ENCODE measurements at regions not wholly inside any gene's neighbourhood (a gene's known extent, or its start where the extent isn't known, plus 50 kb on each side); places are given as distances from the start of the nearest gene placed in this dataset.
"Not testable (repeated sequence)": the region's sequence is repeated elsewhere in the genome, so short reads cannot be mapped to it uniquely, and the experiment has no call there.

- no peak overlapping the region for H3K9ac ChIP-seq
- H3K27me3 ChIP-seq: no peaks in the 10 kb centered on the region
- no peaks in the 10 kb centered on the region for H3K36me3 ChIP-seq
- H3K4me2 ChIP-seq: no peak overlapping the region
- H3K27ac ChIP-seq: no peak overlapping the region
- no peak for TF ChIP-seq Cebpa-rat (IDR thresholded peaks at IDR 0.05)
- no peaks in the 10 kb centered on the region for H4K20me1 ChIP-seq
- H3K9me3 ChIP-seq: no peaks in the 10 kb centered on the region
- H3K4me1 ChIP-seq: no peaks in the 10 kb centered on the region
- H3K4me3 ChIP-seq: no peak overlapping the region
Measured at GRCh38 chr14:58919217-58919616, 269.2 kb upstream of the DAAM1 start.

GRCh38 chr14:58920230-58920629 lies 268.2 kb upstream of the DAAM1 start:
- H3K9me3 ChIP-seq: no peaks in the 10 kb centered on the region
- H4K20me1 ChIP-seq: no peaks in the 10 kb centered on the region
- H3K36me3 ChIP-seq: no peaks in the 10 kb centered on the region
- no peak overlapping the region for H3K4me2 ChIP-seq
- no peaks in the 10 kb centered on the region for H3K27me3 ChIP-seq
- no peak for TF ChIP-seq Cebpa-rat (IDR thresholded peaks at IDR 0.05)
- H3K4me1 ChIP-seq: no peaks in the 10 kb centered on the region
- H3K27ac ChIP-seq: no peak overlapping the region
- no peak overlapping the region for H3K9ac ChIP-seq
- H3K4me3 ChIP-seq: no peak overlapping the region

DNA sequence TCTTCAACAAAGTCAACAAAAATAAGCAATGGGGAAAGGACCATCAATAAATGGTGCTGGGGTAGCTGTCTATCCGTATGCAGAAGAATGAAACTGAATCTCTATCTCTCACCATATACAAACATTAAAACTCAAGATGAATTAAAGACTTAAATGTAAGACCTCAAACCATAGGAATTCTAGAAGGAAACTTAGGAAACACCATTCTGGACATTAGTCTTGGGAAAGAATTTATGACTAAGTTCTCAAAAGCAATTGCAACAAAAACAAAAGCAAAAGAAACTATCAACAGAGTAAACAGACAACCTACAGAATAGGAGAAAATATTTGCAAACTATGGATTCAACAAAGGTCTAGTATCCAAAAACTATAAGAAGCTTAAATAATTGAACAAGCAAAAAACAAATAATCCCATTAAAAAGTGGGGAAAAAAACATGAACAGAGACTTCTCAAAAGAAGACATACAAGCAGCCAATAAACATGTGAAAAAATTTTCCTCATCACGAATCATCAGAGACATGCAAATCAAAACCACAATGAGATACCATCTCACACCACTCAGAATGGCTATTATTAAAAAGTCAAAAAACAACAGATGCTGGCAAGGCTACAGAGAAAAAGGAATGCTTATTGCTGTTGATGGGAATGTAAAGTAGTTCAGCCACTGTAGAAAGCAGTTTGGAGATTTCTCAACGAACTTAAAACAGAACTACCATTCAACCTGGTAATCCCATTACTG lies 266.1 kb upstream of the DAAM1 start:
- not testable (repeated sequence) for H4K20me1 ChIP-seq, H3K4me2 ChIP-seq, H3K9ac ChIP-seq, H3K9me3 ChIP-seq, H3K27me3 ChIP-seq, H3K36me3 ChIP-seq, H3K4me3 ChIP-seq, H3K4me1 ChIP-seq, H3K27ac ChIP-seq

DNA sequence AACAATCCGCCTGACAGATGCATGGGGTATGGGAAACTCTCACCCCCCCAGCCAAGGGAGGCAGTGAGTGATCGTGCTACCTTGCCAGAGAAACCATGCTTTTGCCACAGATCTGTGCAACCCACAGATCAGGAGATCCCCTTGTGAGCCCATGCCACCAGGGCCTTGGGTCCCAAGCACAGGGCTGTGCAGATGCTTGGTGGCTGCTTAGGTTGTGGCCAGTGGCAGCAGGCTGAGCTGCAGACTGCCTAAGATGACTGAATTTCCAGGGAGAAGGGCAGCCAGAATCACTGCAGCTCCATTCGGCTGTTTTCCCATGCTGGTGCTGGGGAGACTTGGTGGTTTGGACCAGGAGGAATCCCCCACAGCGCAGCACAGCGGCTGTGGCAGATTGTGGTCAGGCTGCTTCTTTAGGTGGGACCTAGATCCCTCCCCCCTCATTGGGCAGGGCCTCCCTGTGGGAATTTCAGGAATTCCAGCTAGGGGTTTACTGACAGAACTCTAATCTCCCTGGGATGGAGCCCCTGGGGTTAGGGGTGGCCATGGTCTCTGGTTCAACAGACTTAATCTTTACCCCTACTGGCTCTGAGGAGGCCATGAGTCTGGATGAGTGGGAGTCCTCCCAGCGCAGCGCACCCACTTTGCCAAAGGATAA lies 264.6 kb upstream of the DAAM1 start:
- no peak for TF ChIP-seq Cebpa-rat (IDR thresholded peaks at IDR 0.05)
- Histone ChIP-seq H3K27ac (no peak overlapping the region), H4K20me1 (no peaks in the 10 kb centered on the region), H3K9me3 (no peaks in the 10 kb centered on the region), H3K4me1 (no peaks in the 10 kb centered on the region), H3K4me3 (no peak overlapping the region), H3K4me2 (no peak overlapping the region), H3K36me3 (no peaks in the 10 kb centered on the region), H3K9ac (no peak overlapping the region), H3K27me3 (no peaks in the 10 kb centered on the region)

- H3K27ac ChIP-seq: no peak overlapping the region
- no peak overlapping the region for H3K4me3 ChIP-seq
- H4K20me1 ChIP-seq: no peaks in the 10 kb centered on the region
- H3K27me3 ChIP-seq: no peaks in the 10 kb centered on the region
- H3K4me1 ChIP-seq: no peaks in the 10 kb centered on the region; the same call in 1 of the 2 replicates
- H3K9me3 ChIP-seq: peaks cover 10% of the 10 kb centered on the region
- H3K36me3 ChIP-seq: no peaks in the 10 kb centered on the region
- no peak overlapping the region for H3K4me2 ChIP-seq
- no peak overlapping the region for H3K9ac ChIP-seq
- TF ChIP-seq Cebpa-rat (IDR thresholded peaks at IDR 0.05): no peak
Measured at GRCh38 chr14:58941629-58942028, 246.8 kb upstream of the DAAM1 start.

DNA sequence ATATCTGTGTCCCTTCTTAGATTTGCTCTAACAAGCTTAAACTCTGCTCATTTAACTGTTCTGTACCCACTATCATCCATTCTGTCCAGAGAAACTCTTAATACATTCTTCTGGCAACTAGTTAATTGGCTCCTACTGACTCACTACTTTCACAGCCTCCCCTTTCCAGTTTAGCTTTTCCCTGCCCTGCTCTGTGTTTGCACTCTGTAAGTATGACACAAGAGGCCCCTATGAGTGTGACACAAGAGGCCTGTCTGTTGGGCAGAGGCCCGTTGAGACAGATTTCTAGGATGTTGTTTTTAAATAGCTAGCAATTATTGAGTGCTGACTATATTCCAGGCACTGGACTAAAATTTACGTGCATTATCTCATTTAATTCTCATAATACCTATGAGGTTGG lies 246.0 kb upstream of the DAAM1 start:
- H3K4me3 ChIP-seq: no peak overlapping the region
- H3K4me2 ChIP-seq: no peak overlapping the region
- no peaks in the 10 kb centered on the region for H4K20me1 ChIP-seq
- no peaks in the 10 kb centered on the region; the same call in 1 of the 2 replicates for H3K4me1 ChIP-seq
- no peaks in the 10 kb centered on the region for H3K36me3 ChIP-seq
- H3K9ac ChIP-seq: no peak overlapping the region
- no peaks in the 10 kb centered on the region for H3K27me3 ChIP-seq
- peaks cover 3% of the 10 kb centered on the region; the same call in 1 of the 2 replicates for H3K9me3 ChIP-seq
- no peak for TF ChIP-seq Cebpa-rat (IDR thresholded peaks at IDR 0.05)
- no peak overlapping the region for H3K27ac ChIP-seq

DNA sequence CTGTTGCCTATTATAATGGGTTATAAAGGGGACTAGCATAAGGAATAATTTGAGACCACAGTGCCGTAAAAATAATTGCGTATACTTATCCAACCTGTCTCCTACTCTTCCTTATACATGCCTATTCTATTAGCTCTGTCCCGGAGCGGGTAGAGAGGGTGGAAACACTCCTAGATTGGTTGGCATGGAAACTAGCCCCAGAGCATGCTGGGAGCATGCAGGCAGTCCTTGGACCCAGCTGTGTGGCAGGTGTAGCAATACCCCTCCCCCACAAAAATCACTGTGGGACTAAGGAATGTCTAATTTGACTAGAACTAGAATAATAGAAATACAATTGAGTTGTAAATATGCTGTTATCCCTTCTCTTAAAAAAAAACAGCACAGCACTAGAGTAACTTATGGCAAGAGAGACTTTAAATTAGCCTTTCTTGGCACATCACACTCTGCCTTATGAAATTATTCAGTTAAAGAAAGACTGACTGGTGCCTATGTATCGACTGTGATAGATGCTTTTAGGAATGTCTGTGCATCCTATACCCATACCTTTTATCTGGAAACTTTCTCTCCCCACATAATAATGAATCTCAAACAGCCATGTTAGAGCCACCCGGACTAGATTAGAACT lies 244.0 kb upstream of the DAAM1 start:
- Histone ChIP-seq H3K36me3 (no peaks in the 10 kb centered on the region), H3K4me3 (no peak overlapping the region), H3K27ac (no peak overlapping the region), H3K4me1 (no peaks in the 10 kb centered on the region; the same call in 1 of the 2 replicates), H3K27me3 (no peaks in the 10 kb centered on the region), H4K20me1 (no peaks in the 10 kb centered on the region), H3K9ac (no peak overlapping the region), H3K4me2 (no peak overlapping the region), H3K9me3 (no peaks in the 10 kb centered on the region)
- no peak for TF ChIP-seq Cebpa-rat (IDR thresholded peaks at IDR 0.05)

- Histone ChIP-seq H4K20me1 (no peaks in the 10 kb centered on the region), H3K36me3 (no peaks in the 10 kb centered on the region), H3K27me3 (no peaks in the 10 kb centered on the region), H3K27ac (no peak overlapping the region), H3K9me3 (no peaks in the 10 kb centered on the region), H3K4me1 (no peaks in the 10 kb centered on the region; the same call in 1 of the 2 replicates), H3K4me3 (no peak overlapping the region), H3K4me2 (no peak overlapping the region), H3K9ac (no peak overlapping the region)
- TF ChIP-seq Cebpa-rat (IDR thresholded peaks at IDR 0.05): no peak
Measured at GRCh38 chr14:58944968-58945356, 243.5 kb upstream of the DAAM1 start.

DNA sequence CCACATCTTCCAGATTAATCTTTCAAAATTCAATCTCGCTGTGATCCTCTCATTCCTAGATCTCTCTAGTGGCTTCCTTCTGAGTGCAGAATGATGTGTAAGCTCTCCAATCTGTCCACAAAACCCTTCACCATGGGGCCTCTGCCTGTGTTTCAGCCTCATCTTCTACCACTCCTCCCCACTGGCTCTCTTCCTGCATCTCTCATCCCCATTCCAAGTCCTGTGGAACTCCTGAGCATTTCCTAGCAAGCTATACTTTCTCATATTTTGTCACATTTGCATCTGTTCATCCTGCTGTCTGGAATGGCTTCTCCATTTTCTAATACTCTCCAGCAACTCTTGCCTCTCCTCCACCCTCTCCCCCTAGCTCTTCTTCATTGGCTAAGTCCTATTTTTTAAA lies 242.0 kb upstream of the DAAM1 start:
- Histone ChIP-seq H4K20me1 (no peaks in the 10 kb centered on the region), H3K9ac (no peak overlapping the region), H3K9me3 (0 out of 2 replicates have a peak, but pooled peaks cover 8% of the 10 kb centered on the region), H3K36me3 (no peaks in the 10 kb centered on the region), H3K27me3 (no peaks in the 10 kb centered on the region), H3K4me2 (no peak overlapping the region), H3K4me3 (no peak overlapping the region), H3K27ac (no peak overlapping the region), H3K4me1 (no peaks in the 10 kb centered on the region)
- TF ChIP-seq Cebpa-rat (IDR thresholded peaks at IDR 0.05): no peak

DNA sequence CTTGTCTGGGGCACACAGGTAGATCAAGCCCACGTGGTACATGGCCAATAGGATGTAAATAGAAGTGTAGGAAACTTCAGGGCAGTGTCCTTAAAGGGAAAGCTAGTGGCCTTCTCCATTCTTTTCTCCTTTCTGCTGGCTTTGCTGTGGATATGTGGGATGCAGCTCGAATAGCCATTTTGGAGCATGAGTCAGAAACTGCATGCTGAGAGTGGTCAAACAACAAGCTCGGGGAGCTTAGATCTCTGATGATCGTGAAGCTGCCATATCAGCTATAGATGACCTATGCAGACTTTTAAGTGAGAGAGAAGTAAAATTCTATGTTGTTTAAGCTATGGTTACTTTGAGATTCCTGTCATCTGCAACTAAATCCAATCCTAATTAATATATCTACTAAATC lies 241.3 kb upstream of the DAAM1 start:
- Histone ChIP-seq H3K27ac (no peak overlapping the region), H3K9ac (no peak overlapping the region), H3K36me3 (no peaks in the 10 kb centered on the region), H3K4me2 (no peak overlapping the region), H3K4me1 (no peaks in the 10 kb centered on the region), H3K4me3 (no peak overlapping the region), H3K9me3 (0 out of 2 replicates have a peak, but pooled peaks cover 8% of the 10 kb centered on the region), H3K27me3 (no peaks in the 10 kb centered on the region), H4K20me1 (no peaks in the 10 kb centered on the region)
- no peak for TF ChIP-seq Cebpa-rat (IDR thresholded peaks at IDR 0.05)
